Peyer's patch (tissue), 4 donors: ENCODE measurements at regions not wholly inside any gene's neighbourhood (a gene's known extent, or its start where the extent isn't known, plus 50 kb on each side); places are given as distances from the start of the nearest gene placed in this dataset.
"Not testable (repeated sequence)": the region's sequence is repeated elsewhere in the genome, so short reads cannot be mapped to it uniquely, and the experiment has no call there.

Source experiments
- DNase-seq, 3 donors: peaks; one replicate each; pipeline ENCODE4 v3.0.0-alpha.2; 2017 to 2019
- H3K27ac ChIP-seq, 4 donors: fragments of 200-600 bp; sonication (generic); one replicate each; pipeline ENCODE4 v1.5.1; 2016 to 2019
- H3K27me3 ChIP-seq, 2 donors: fragments of 200-600 bp; sonication (generic); one replicate each; pipeline ENCODE4 v1.5.1; 2019
- H3K36me3 ChIP-seq, 3 donors: fragments of 200-600 bp; sonication (generic); one replicate each; pipeline ENCODE4 v1.5.1; 2016 to 2019
- H3K4me1 ChIP-seq, 4 donors: fragments of 200-600 bp; sonication (generic); one replicate each; pipeline ENCODE4 v1.5.1; 2016 to 2019
- H3K4me3 ChIP-seq, 4 donors: fragments of 200-600 bp; sonication (generic); 1 replicate in 3 of 4; 2 replicates in 1 of 4; pipeline ENCODE4 v1.5.1; 2016 to 2019; ENCODE audit warnings: mild to moderate bottlenecking in 1 of 4
- H3K9me3 ChIP-seq, 4 donors: fragments of 200-600 bp; sonication (generic); one replicate each; pipeline ENCODE4 v1.5.1; 2016 to 2019; ENCODE audit warnings: mild to moderate bottlenecking in 1 of 4
- POLR2A ChIP-seq, 2 donors: fragments of 450-650 bp; IDR thresholded peaks; one replicate each; pipeline ENCODE4 v1.5.1; 2017; ENCODE audit warnings: antibody characterized with exemption in 2 of 2, mild to moderate bottlenecking in 2 of 2, moderate library complexity in 2 of 2
- TF ChIP-seq, protein P1 (sequence below), 6 experiments: fragments of 450-650 bp in 4 of 6; fragments of 200-600 bp in 2 of 6; sonication (generic) in 1 of 6; IDR thresholded peaks; one replicate each; pipeline ENCODE4 v1.5.1; 2017 to 2019; ENCODE audit warnings: antibody characterized with exemption in 6 of 6, mild to moderate bottlenecking in 3 of 6, moderate library complexity in 1 of 6

DNA sequence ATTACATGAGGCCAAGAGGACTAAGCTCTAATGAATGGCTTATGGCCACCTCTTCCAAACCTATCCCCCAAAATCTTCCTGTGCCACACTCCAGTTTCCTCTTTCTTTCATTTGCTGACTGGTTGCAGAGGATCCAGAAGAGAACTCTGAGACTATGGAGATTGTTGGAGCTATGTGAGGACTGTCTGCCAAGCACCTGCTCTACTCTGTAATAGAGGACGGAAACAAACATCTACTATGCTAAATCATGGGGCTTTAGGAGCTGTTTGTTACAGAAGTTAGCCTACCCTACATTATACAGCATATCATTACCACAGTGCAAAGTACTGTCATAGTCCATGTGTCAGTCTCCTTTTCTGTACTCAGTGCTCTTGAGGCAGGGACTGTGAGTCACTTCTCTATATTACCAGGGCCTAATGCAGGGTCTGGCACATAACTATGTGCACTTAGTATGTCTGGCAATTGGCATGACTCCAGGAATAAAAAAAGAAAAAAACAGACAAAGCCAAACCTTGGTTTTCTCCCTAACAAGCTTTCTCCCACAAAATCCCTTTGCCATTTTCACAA is 95.1 kb downstream of the RPAP3 start:
- peaks cover 0 to 7% (median 3%) of the 10 kb centered on the region in 4 donors for H3K9me3 ChIP-seq
- no peak for DNase-seq
- H3K27me3 ChIP-seq, result no peaks in the 10 kb centered on the region
- H3K4me3 ChIP-seq, result no peak overlapping the region
- no peaks in the 10 kb centered on the region for H3K4me1 ChIP-seq
- no peak overlapping the region for H3K27ac ChIP-seq
- no peaks in the 10 kb centered on the region for H3K36me3 ChIP-seq
- TF ChIP-seq, protein P1, sequence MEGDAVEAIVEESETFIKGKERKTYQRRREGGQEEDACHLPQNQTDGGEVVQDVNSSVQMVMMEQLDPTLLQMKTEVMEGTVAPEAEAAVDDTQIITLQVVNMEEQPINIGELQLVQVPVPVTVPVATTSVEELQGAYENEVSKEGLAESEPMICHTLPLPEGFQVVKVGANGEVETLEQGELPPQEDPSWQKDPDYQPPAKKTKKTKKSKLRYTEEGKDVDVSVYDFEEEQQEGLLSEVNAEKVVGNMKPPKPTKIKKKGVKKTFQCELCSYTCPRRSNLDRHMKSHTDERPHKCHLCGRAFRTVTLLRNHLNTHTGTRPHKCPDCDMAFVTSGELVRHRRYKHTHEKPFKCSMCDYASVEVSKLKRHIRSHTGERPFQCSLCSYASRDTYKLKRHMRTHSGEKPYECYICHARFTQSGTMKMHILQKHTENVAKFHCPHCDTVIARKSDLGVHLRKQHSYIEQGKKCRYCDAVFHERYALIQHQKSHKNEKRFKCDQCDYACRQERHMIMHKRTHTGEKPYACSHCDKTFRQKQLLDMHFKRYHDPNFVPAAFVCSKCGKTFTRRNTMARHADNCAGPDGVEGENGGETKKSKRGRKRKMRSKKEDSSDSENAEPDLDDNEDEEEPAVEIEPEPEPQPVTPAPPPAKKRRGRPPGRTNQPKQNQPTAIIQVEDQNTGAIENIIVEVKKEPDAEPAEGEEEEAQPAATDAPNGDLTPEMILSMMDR (IDR thresholded peaks at IDR 0.05), result no peak
- no peak for TF ChIP-seq POLR2A (IDR thresholded peaks at IDR 0.05)

DNA sequence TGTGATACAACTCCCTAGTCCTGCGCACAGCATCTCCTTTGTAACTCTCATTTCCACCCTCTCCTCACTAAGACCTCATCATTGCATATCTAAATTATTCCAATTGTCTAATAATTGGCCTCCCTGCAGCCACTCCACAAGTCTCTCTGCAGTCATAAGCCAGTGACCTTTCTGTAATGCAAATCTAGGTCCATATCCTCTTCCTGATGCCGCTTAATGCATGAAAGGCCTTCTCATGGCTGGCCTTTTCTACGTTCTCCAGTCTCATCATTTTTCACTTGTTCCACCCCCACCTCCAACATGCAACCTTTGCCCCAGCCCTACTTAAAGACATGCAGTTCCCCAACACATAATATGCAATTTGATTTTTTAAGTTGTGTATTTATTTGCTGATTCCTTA is 96.0 kb downstream of the RPAP3 start:
- TF ChIP-seq POLR2A (IDR thresholded peaks at IDR 0.05), result no peak
- TF ChIP-seq, protein P1 (IDR thresholded peaks at IDR 0.05), result no peak
- no peak for DNase-seq
- Histone ChIP-seq H3K4me1 (no peaks in the 10 kb centered on the region), H3K36me3 (no peaks in the 10 kb centered on the region), H3K9me3 (peaks cover 0 to 7% (median 3%) of the 10 kb centered on the region in 4 donors), H3K27me3 (no peaks in the 10 kb centered on the region), H3K4me3 (no peak overlapping the region), H3K27ac (no peak overlapping the region)

DNA sequence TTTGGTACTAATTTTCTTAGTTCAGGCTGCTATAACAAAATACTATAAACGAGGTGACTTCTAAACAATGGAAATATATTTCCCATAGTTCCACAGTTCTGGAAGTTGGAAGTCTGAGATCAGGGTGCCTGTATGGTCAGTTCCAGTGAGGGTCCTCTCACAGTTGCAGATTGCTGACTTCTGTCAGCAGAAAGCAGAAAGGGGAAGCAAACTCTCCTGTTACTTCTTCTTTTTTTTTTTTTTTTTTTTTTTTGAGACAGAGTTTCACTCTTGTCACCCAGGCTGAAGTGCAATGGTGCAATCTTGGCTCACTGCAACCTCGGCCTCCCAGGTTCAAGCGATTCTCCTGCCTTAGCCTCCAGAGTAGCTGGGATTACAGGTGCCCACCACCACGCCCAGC is 97.2 kb downstream of the RPAP3 start:
- not testable (repeated sequence) for H3K27me3 ChIP-seq, H3K36me3 ChIP-seq, H3K4me1 ChIP-seq, H3K27ac ChIP-seq, DNase-seq, H3K4me3 ChIP-seq, H3K9me3 ChIP-seq

DNA sequence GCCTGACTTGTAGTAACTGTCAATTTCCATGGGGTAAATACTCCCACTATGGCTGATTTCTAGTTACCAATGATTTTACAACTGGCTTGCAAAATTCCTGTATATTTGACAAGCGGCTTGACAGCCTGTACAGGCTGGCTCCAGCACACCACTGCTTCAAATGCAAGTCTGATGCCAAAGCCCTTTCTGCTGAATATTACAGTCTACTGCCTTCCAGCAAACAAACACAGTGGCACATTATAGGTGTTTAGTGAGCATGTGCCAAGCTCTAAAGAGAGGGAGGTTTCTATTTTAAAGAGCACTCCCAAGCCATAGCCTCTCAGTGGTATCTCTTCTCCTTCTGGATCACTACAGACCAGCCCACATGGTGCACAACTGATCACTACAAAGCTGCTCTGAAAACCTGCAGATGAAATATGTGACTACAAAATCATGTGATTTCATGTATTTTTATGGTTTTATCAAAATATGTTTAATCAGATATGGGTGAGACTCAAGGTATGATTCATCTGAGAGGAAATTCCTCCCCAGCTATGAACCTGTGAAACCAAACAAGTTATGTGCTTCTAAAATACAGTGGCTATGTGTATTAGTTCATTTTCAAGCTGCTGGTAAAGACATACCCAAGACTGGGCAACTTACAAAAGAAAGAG is 101.5 kb downstream of the RPAP3 start:
- Histone ChIP-seq H3K27ac (no peak overlapping the region), H3K27me3 (no peaks in the 10 kb centered on the region), H3K36me3 (no peaks in the 10 kb centered on the region), H3K9me3 (no peaks in the 10 kb centered on the region), H3K4me3 (no peak overlapping the region), H3K4me1 (no peaks in the 10 kb centered on the region)
- DNase-seq, result no peak
- no peak for TF ChIP-seq POLR2A (IDR thresholded peaks at IDR 0.05)
- TF ChIP-seq, protein P1 (IDR thresholded peaks at IDR 0.05), result no peak

DNA sequence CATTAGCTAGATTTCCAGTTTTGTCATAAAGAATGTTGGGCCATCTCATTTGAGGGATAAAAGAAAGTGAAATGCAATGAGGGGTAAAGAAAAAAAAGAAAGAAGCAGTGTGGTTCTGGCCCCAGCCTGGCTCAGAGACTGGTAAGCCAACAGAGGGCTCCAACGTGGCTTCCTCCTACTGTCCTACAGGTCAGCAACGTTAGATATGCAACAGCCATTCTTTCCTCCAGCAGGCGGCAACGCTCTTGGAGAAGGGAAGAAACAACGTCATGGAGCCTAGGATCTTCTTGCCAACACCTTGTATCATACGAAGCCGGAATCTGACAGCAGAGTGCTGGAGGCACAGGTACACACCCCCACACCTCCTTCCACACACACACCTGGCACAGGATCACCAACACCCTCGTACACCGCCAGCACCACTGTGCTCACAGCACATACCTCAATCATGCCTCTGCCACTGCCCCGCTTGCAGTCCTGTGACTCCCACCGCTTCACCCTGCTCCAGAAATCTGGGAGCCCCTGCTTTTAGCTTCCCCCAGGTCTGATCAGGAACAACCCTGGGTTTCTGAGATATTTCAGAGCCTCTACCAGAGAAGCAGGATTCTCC is 102.8 kb downstream of the RPAP3 start:
- TF ChIP-seq, protein P1 (IDR thresholded peaks at IDR 0.05), result no peak
- TF ChIP-seq POLR2A (IDR thresholded peaks at IDR 0.05), result no peak
- H3K4me3 ChIP-seq, result no peak overlapping the region
- no peak overlapping the region for H3K27ac ChIP-seq
- no peaks in the 10 kb centered on the region for H3K27me3 ChIP-seq
- no peaks in the 10 kb centered on the region for H3K36me3 ChIP-seq
- DNase-seq, result no peak
- H3K9me3 ChIP-seq, result no peaks in the 10 kb centered on the region
- no peaks in the 10 kb centered on the region for H3K4me1 ChIP-seq

DNA sequence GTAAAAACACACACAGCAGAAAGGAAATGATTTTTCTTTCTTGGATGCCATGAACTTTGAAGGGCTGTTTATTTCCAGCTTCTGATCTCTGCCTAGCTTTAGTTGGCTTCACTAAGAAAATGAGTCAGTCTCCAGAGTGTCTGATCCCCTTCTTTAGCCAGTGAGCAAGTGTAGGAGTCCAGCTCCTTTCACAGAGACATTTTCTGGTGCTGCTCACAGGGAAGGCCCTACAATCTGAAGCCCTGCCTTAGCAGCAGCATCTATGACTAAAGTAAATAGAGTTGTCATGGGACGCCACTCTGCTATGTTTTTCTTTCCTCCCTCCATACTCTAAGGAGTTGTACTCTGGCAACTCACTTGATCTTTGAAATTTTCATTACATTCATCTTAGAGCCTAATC is 103.5 kb downstream of the RPAP3 start:
- H3K27ac ChIP-seq, result no peak overlapping the region
- H3K4me3 ChIP-seq, result no peak overlapping the region
- no peak for DNase-seq
- H3K36me3 ChIP-seq, result no peaks in the 10 kb centered on the region
- H3K9me3 ChIP-seq, result no peaks in the 10 kb centered on the region
- H3K4me1 ChIP-seq, result no peaks in the 10 kb centered on the region
- no peak for TF ChIP-seq POLR2A (IDR thresholded peaks at IDR 0.05)
- TF ChIP-seq, protein P1 (IDR thresholded peaks at IDR 0.05), result no peak
- H3K27me3 ChIP-seq, result no peaks in the 10 kb centered on the region
